IMR-90 (cell line): ENCODE measurements at regions not wholly inside any gene's neighbourhood (a gene's known extent, or its start where the extent isn't known, plus 50 kb on each side); places are given as distances from the start of the nearest gene placed in this dataset.

Source experiments
- ATAC-seq: fragments of 200-7000 bp; cut with Tn5 transposase; 2 replicates; pipeline ENCODE4 v1.9.1; 2020; ENCODE audit warnings: low read depth, mild to moderate bottlenecking, moderate library complexity
- BruUV-seq: library from RNA; stranded (reverse); fragments of 400-500 nt; replicated peaks from 2 replicates; lab custom pipeline; 2021; lab: Mats Ljungman, UMichigan
- CTCF ChIA-PET: fragments of 300-600 bp; formaldehyde crosslinking; extraction: SDS; loops from one replicate; lab custom pipeline; 2021; ENCODE audit warnings: antibody characterized with exemption; lab: Yijun Ruan, JAX
- POLR2A ChIA-PET: fragments of 300-600 bp; sonication (Branson Sonifier 250); formaldehyde crosslinking; loops from one replicate; lab custom pipeline; 2022; ENCODE audit warnings: antibody characterized with exemption; ENCODE audit not compliant: unreplicated experiment; lab: Charles Lee
- DNase-seq: peaks from one replicate; pipeline ENCODE4 v3.0.0; 2013
- H2AFZ ChIP-seq: replicated peaks from 2 replicates; pipeline ENCODE3; 2013; ENCODE audit warnings: low read length, mild to moderate bottlenecking; ENCODE audit not compliant: poor library complexity
- H2AK5ac ChIP-seq: 2 replicates; pipeline ENCODE4 v1.6.1; 2013; ENCODE audit warnings: low read depth, low read length, inconsistent platforms
- H2AK9ac ChIP-seq: replicated peaks from 2 replicates; pipeline ENCODE3; 2013; ENCODE audit warnings: mild to moderate bottlenecking, low read depth, low read length, moderate library complexity; ENCODE audit not compliant: poor library complexity
- H2BK120ac ChIP-seq: 2 replicates; pipeline ENCODE4 v1.6.1; 2013; ENCODE audit warnings: low read depth, low read length, inconsistent platforms
- H2BK15ac ChIP-seq: 3 replicates; pipeline ENCODE4 v1.6.1; 2013; ENCODE audit warnings: low read depth, low read length, inconsistent platforms
- H2BK20ac ChIP-seq: 2 replicates; pipeline ENCODE4 v1.6.1; 2013; ENCODE audit warnings: low read depth, mild to moderate bottlenecking, inconsistent platforms, low read length, moderate library complexity
- H2BK5ac ChIP-seq: 2 replicates; pipeline ENCODE4 v1.6.1; 2013; ENCODE audit warnings: mild to moderate bottlenecking, low read depth, low read length, inconsistent platforms; ENCODE audit not compliant: poor library complexity, severe bottlenecking
- H3K14ac ChIP-seq: replicated peaks from 2 replicates; pipeline ENCODE4 v1.6.1; 2013; ENCODE audit warnings: low read depth, low read length, inconsistent platforms
- H3K18ac ChIP-seq: 2 replicates; pipeline ENCODE4 v1.6.1; 2013; ENCODE audit warnings: low read depth, low read length, control low read depth
- H3K23ac ChIP-seq: 2 replicates; pipeline ENCODE4 v1.6.1; 2013; ENCODE audit warnings: low read depth, low read length, inconsistent platforms
- H3K27ac ChIP-seq: 2 replicates; pipeline ENCODE4 v1.5.1; 2013; ENCODE audit warnings: mild to moderate bottlenecking, control low read depth, low read length; ENCODE audit not compliant: insufficient read depth
- H3K27me3 ChIP-seq: 2 replicates; pipeline ENCODE4 v1.6.1; 2013; ENCODE audit warnings: low read length; ENCODE audit not compliant: control insufficient read depth, insufficient read depth
- H3K36me3 ChIP-seq: 2 replicates; pipeline ENCODE4 v1.6.1; 2013; ENCODE audit warnings: low read length, mixed read lengths; ENCODE audit not compliant: control insufficient read depth, insufficient read depth
- H3K4ac ChIP-seq: 2 replicates; pipeline ENCODE4 v1.6.1; 2013; ENCODE audit warnings: low read depth, low read length, inconsistent platforms
- H3K4me1 ChIP-seq: 2 replicates; pipeline ENCODE4 v1.6.1; 2013; ENCODE audit warnings: low read length, mixed read lengths; ENCODE audit not compliant: control insufficient read depth, insufficient read depth
- H3K4me2 ChIP-seq: 2 replicates; pipeline ENCODE4 v1.6.1; 2013; ENCODE audit warnings: low read depth, mild to moderate bottlenecking, control low read depth, low read length, moderate library complexity
- H3K4me3 ChIP-seq: 2 replicates; pipeline ENCODE4 v1.5.1; 2013; ENCODE audit warnings: low read depth, mild to moderate bottlenecking, control low read depth, low read length, moderate library complexity; ENCODE audit not compliant: insufficient read depth
- H3K56ac ChIP-seq: 2 replicates; pipeline ENCODE4 v1.6.1; 2013; ENCODE audit warnings: low read length, inconsistent platforms; ENCODE audit not compliant: insufficient read depth; ENCODE audit errors: extremely low read depth
- H3K79me1 ChIP-seq, 2 experiments: 2 replicates each; pipeline ENCODE4 v1.6.1; 2013; ENCODE audit warnings: low read length in 2 of 2, inconsistent platforms in 1 of 2, low read depth in 1 of 2
- H3K9ac ChIP-seq: 2 replicates; pipeline ENCODE4 v1.6.1; 2013; ENCODE audit warnings: low read depth, low read length, control low read depth
- H3K9me1 ChIP-seq: 2 replicates; pipeline ENCODE4 v1.6.1; 2013; ENCODE audit warnings: low read length, inconsistent platforms; ENCODE audit not compliant: insufficient read depth
- H3K9me3 ChIP-seq: 2 replicates; pipeline ENCODE4 v1.6.1; 2013; ENCODE audit warnings: low read length; ENCODE audit not compliant: control insufficient read depth, insufficient read depth
- H4K20me1 ChIP-seq: 2 replicates; pipeline ENCODE4 v1.6.1; 2013; ENCODE audit warnings: low read length, inconsistent platforms; ENCODE audit not compliant: insufficient read depth
- H4K5ac ChIP-seq: 2 replicates; pipeline ENCODE4 v1.6.1; 2013; ENCODE audit warnings: mild to moderate bottlenecking, low read depth, low read length, control low read depth
- H4K8ac ChIP-seq, 2 experiments: 2 replicates each; pipeline ENCODE4 v1.6.1; 2013; ENCODE audit warnings: low read depth in 2 of 2, low read length in 2 of 2, control low read depth in 1 of 2, inconsistent platforms in 1 of 2
- H4K91ac ChIP-seq: 2 replicates; pipeline ENCODE4 v1.6.1; 2013; ENCODE audit warnings: low read depth, low read length, inconsistent platforms; ENCODE audit not compliant: insufficient read depth
- BHLHE40 ChIP-seq: fragments of 150-350 bp; IDR thresholded peaks from 2 replicates; pipeline ENCODE4 v1.6.1; 2016; ENCODE audit warnings: mild to moderate bottlenecking, low read depth, low read length
- CEBPB ChIP-seq: IDR thresholded peaks from 2 replicates; pipeline ENCODE4 v1.6.1; 2012; ENCODE audit warnings: low read depth, low read length, improper control_type of control experiment
- CHD1 ChIP-seq: IDR thresholded peaks from 2 replicates; pipeline ENCODE4 v1.6.1; 2012; ENCODE audit warnings: low read depth, low read length, improper control_type of control experiment
- CTCF ChIP-seq: conservative IDR thresholded peaks from 2 replicates; pipeline ENCODE4 v1.5.1; 2012; ENCODE audit warnings: mild to moderate bottlenecking, low read depth, low read length, improper control_type of control experiment
- ELK1 ChIP-seq: fragments of 150-350 bp; IDR thresholded peaks from 2 replicates; pipeline ENCODE4 v1.6.1; 2016; ENCODE audit warnings: low read depth, mild to moderate bottlenecking, low read length, moderate library complexity, borderline replicate concordance
- FOS ChIP-seq: fragments of 150-350 bp; IDR thresholded peaks from 2 replicates; pipeline ENCODE4 v1.6.1; 2016; ENCODE audit warnings: low read depth, low read length
- MAFK ChIP-seq: IDR thresholded peaks from 2 replicates; pipeline ENCODE4 v1.6.1; 2012; ENCODE audit warnings: low read depth, low read length, improper control_type of control experiment
- MAZ ChIP-seq: IDR thresholded peaks from 2 replicates; pipeline ENCODE4 v1.6.1; 2012; ENCODE audit warnings: low read depth, mild to moderate bottlenecking, low read length, improper control_type of control experiment, moderate library complexity, borderline replicate concordance
- MXI1 ChIP-seq: IDR thresholded peaks from 2 replicates; pipeline ENCODE4 v1.6.1; 2012; ENCODE audit warnings: low read depth, mild to moderate bottlenecking, low read length, moderate library complexity, borderline replicate concordance
- NFE2L2 ChIP-seq: fragments of 150-350 bp; IDR thresholded peaks from 2 replicates; pipeline ENCODE4 v1.6.1; 2016; ENCODE audit warnings: low read depth, mild to moderate bottlenecking, low read length
- POLR2A ChIP-seq: IDR thresholded peaks from 2 replicates; pipeline ENCODE4 v1.6.1; 2012; ENCODE audit warnings: mild to moderate bottlenecking, low read depth, low read length
- RAD21 ChIP-seq: IDR thresholded peaks from 2 replicates; pipeline ENCODE4 v1.6.1; 2012; ENCODE audit warnings: low read length, improper control_type of control experiment
- RCOR1 ChIP-seq: IDR thresholded peaks from 2 replicates; pipeline ENCODE4 v1.6.1; 2012; ENCODE audit warnings: mild to moderate bottlenecking, low read length, improper control_type of control experiment; ENCODE audit not compliant: insufficient replicate concordance
- RFX5 ChIP-seq: IDR thresholded peaks from 2 replicates; pipeline ENCODE4 v1.8.0; 2012; ENCODE audit warnings: low read depth, mild to moderate bottlenecking, low read length, moderate library complexity
- SMC3 ChIP-seq: fragments of 150-350 bp; IDR thresholded peaks from 2 replicates; pipeline ENCODE4 v1.6.1; 2016; ENCODE audit warnings: low read depth, mild to moderate bottlenecking, antibody characterized with exemption, low read length, moderate library complexity
- USF2 ChIP-seq: fragments of 150-350 bp; IDR thresholded peaks from 2 replicates; pipeline ENCODE4 v1.6.1; 2017; ENCODE audit warnings: mild to moderate bottlenecking, antibody characterized with exemption, low read length, low read depth
- WGBS, 2 experiments: methylation state at CpG; one replicate each; pipeline versions ENCODE4 v1.1.5 to v1.1.7; 2013; ENCODE audit warnings: missing lambda C conversion rate in 2 of 2; ENCODE audit not compliant: insufficient read length in 1 of 2; ENCODE audit errors: extremely low coverage in 2 of 2; 5-methylcytosine and 5-hydroxymethylcytosine counted together
- dilution Hi-C: fragments of 300-500 bp; cut with HindIII; formaldehyde crosslinking; loops from one replicate; pipeline ENCODE4 v1.14.3; 2018; ENCODE audit warnings: low sequenced_read_pairs; ENCODE audit not compliant: unreplicated experiment
- in situ Hi-C: fragments of 300-500 bp; cut with MboI; formaldehyde crosslinking; loops from 3 replicates; pipeline ENCODE4 v1.14.3; 2019; ENCODE audit warnings: low sequenced_read_pairs, inconsistent platforms, mixed read lengths
- intact Hi-C: fragments of 100-400 bp; cut with micrococcal nuclease; formaldehyde crosslinking; loops from 2 replicates; pipeline ENCODE4 v1.10.0; 2022

GRCh38 chr16:9438991-9439390 lies 347.5 kb downstream of the HAPSTR1 start:
- Histone ChIP-seq H3K27me3 (no peaks in the 10 kb centered on the region), H2BK120ac (no peak overlapping the region)
- TF ChIP-seq FOS (no peak), MAFK (no peak), BHLHE40 (no peak), RAD21 (no peak), ELK1 (no peak), CEBPB (no peak), USF2 (no peak), POLR2A (no peak), NFE2L2 (no peak), CTCF (no peak), MXI1 (no peak), CHD1 (no peak), MAZ (no peak), SMC3 (no peak), RFX5 (no peak), RCOR1 (no peak)

More at GRCh38 chr16:9438991-9439390, 347.5 kb downstream of the HAPSTR1 start:
- H3K9me1 ChIP-seq = no peaks in the 10 kb centered on the region
- in situ Hi-C loops = no loop called here
- H3K4me2 ChIP-seq = no peak overlapping the region
- no peak overlapping the region for H4K5ac ChIP-seq
- no peak overlapping the region for H2BK20ac ChIP-seq
- H4K8ac ChIP-seq = no peak overlapping the region
- H4K20me1 ChIP-seq = no peaks in the 10 kb centered on the region
- dilution Hi-C loops = no loop called here
- no peak for ATAC-seq
- H3K79me1 ChIP-seq = no peaks in the 10 kb centered on the region
- peaks cover 12% of the 10 kb centered on the region; the same call in 1 of the 2 replicates for H3K9me3 ChIP-seq
- no peak overlapping the region for H2BK5ac ChIP-seq
- no peak overlapping the region for H3K27ac ChIP-seq
- DNase-seq = no peak
- H4K91ac ChIP-seq = no peak overlapping the region
- no peak overlapping the region for H2BK15ac ChIP-seq
- no peak overlapping the region for H3K9ac ChIP-seq
- H3K36me3 ChIP-seq = no peaks in the 10 kb centered on the region
- H2AK5ac ChIP-seq = no peak overlapping the region
- H3K4me3 ChIP-seq = no peak overlapping the region
- no peak overlapping the region for H2AK9ac ChIP-seq
- ChIA-PET POLR2A (no interaction called here), CTCF (no interaction called here)
- H3K18ac ChIP-seq = no peak overlapping the region
- H3K23ac ChIP-seq = no peak overlapping the region
- H2AFZ ChIP-seq = no peak overlapping the region
- intact Hi-C loops = no loop called here
- BruUV-seq = no TSS peak
- no peak overlapping the region for H3K56ac ChIP-seq
- no CpG with 5 or more reads among the region's 1 CpG for WGBS, 2 experiments
- H3K4ac ChIP-seq = no peak overlapping the region
- H3K14ac ChIP-seq = no peak overlapping the region
- no peaks in the 10 kb centered on the region for H3K4me1 ChIP-seq
